Urinary bladder (tissue), 3 donors: ENCODE measurements at regions not wholly inside any gene's neighbourhood (a gene's known extent, or its start where the extent isn't known, plus 50 kb on each side); places are given as distances from the start of the nearest gene placed in this dataset.

Experiments used
- DNase-seq: peaks from one replicate; pipeline ENCODE4 v3.0.0-alpha.2; 2015; ENCODE audit errors: extremely low spot score
- H3K27ac ChIP-seq: one replicate; pipeline ENCODE4 v1.5.1; 2013; ENCODE audit warnings: low read depth, mild to moderate bottlenecking, moderate library complexity
- H3K36me3 ChIP-seq: one replicate; pipeline ENCODE4 v1.6.1; 2013; ENCODE audit warnings: mild to moderate bottlenecking, moderate library complexity; ENCODE audit not compliant: insufficient read depth
- H3K4me1 ChIP-seq: one replicate; pipeline ENCODE4 v1.6.1; 2013; ENCODE audit warnings: mild to moderate bottlenecking, moderate library complexity; ENCODE audit not compliant: insufficient read depth
- H3K4me3 ChIP-seq: one replicate; pipeline ENCODE4 v1.5.1; 2013; ENCODE audit warnings: low read depth, low read length
- WGBS: extraction: QIAGEN DNeasy Blood & Tissue Kit; methylation state at CpG from one replicate; pipeline ENCODE4 v1.1.7; 2013; 5-methylcytosine and 5-hydroxymethylcytosine counted together
- donor health status: healthy with polysubstance abuse.
- donor health status: healthy.

- no peak overlapping the region for H3K4me3 ChIP-seq
- DNase-seq = no peak
- no peaks in the 10 kb centered on the region for H3K4me1 ChIP-seq
- no peaks in the 10 kb centered on the region for H3K36me3 ChIP-seq
- no peak overlapping the region for H3K27ac ChIP-seq
Observed at GRCh38 chr4:169821402-169821801, 63.7 kb upstream of the HPF1 start.

- no peak overlapping the region for H3K4me3 ChIP-seq
- DNase-seq = no peak
- WGBS = 46% methylated on average over 6 of the region's 6 CpGs
- no peaks in the 10 kb centered on the region for H3K4me1 ChIP-seq
- no peaks in the 10 kb centered on the region for H3K36me3 ChIP-seq
- H3K27ac ChIP-seq = no peak overlapping the region
Observed at GRCh38 chr4:169818063-169818679, 60.4 kb upstream of the HPF1 start.

- no peak overlapping the region for H3K27ac ChIP-seq
- H3K4me3 ChIP-seq = no peak overlapping the region
- WGBS = 55% methylated on average over 3 of the region's 3 CpGs
- no peak for DNase-seq
- no peaks in the 10 kb centered on the region for H3K4me1 ChIP-seq
- no peaks in the 10 kb centered on the region for H3K36me3 ChIP-seq
Observed at GRCh38 chr4:169815606-169816005, 57.9 kb upstream of the HPF1 start.

GRCh38 chr4:169811476-169811875, 53.7 kb upstream of the HPF1 start:
- no peak overlapping the region for H3K4me3 ChIP-seq
- no peaks in the 10 kb centered on the region for H3K4me1 ChIP-seq
- DNase-seq = no peak
- H3K27ac ChIP-seq = no peak overlapping the region
- no peaks in the 10 kb centered on the region for H3K36me3 ChIP-seq
- WGBS = 15% methylated on average over 2 of the region's 2 CpGs

- Histone ChIP-seq H3K4me1 (no peaks in the 10 kb centered on the region), H3K4me3 (no peak overlapping the region), H3K27ac (no peak overlapping the region), H3K36me3 (no peaks in the 10 kb centered on the region)
- WGBS = 27% methylated on average over 6 of the region's 6 CpGs
- DNase-seq = peak; percentile 62
Observed at GRCh38 chr4:169810325-169811323, 52.9 kb upstream of the HPF1 start.

GRCh38 chr4:169807934-169808509, 50.3 kb upstream of the HPF1 start:
- Histone ChIP-seq H3K27ac (no peak overlapping the region), H3K36me3 (no peaks in the 10 kb centered on the region), H3K4me3 (no peak overlapping the region), H3K4me1 (no peaks in the 10 kb centered on the region)
- 53% methylated on average over 5 of the region's 5 CpGs for WGBS
- DNase-seq = no peak
